Prostate gland (tissue), 2 donors: ENCODE measurements at regions not wholly inside any gene's neighbourhood (a gene's known extent, or its start where the extent isn't known, plus 50 kb on each side); places are given as distances from the start of the nearest gene placed in this dataset.

Experiments used
- POLR2A ChIP-seq: fragments of 450-650 bp; IDR thresholded peaks from one replicate; pipeline ENCODE4 v1.6.1; 2016; ENCODE audit warnings: antibody characterized with exemption, mild to moderate bottlenecking
- POLR2AphosphoS5 ChIP-seq: sonication (generic); formaldehyde crosslinking; IDR thresholded peaks from one replicate; pipeline ENCODE4 v1.6.1; 2017; ENCODE audit warnings: antibody characterized with exemption
- TF ChIP-seq, protein P1 (sequence below), 4 experiments: fragments of 200-600 bp in 2 of 4; fragments of 450-650 bp in 2 of 4; sonication (generic) in 2 of 4; IDR thresholded peaks; 1 replicate in 3 of 4; 2 replicates in 1 of 4; pipeline ENCODE4 v1.5.1; 2016 to 2019; ENCODE audit warnings: antibody characterized with exemption in 4 of 4, mild to moderate bottlenecking in 2 of 4, moderate library complexity in 2 of 4

DNA sequence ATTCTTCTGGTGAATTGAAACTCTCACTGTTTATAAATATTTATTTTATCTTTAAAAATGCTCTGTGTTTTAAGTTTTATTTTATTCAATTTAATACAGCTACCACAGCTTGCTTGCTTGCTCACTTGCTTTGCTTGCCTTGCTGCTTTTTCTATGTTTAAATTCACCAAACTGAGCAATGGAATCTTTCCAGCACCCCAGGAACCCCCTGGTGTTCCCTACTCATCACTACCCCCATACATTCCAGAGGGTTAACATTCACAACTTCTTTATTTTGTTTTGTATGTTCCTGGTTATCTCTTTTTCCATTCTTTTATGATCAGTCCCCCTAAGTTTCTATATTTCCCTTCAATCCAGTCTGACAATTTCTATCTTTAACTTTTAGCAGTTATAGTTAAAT, 166.5 kb upstream of the COL1A2 start:
- TF ChIP-seq, protein P1, sequence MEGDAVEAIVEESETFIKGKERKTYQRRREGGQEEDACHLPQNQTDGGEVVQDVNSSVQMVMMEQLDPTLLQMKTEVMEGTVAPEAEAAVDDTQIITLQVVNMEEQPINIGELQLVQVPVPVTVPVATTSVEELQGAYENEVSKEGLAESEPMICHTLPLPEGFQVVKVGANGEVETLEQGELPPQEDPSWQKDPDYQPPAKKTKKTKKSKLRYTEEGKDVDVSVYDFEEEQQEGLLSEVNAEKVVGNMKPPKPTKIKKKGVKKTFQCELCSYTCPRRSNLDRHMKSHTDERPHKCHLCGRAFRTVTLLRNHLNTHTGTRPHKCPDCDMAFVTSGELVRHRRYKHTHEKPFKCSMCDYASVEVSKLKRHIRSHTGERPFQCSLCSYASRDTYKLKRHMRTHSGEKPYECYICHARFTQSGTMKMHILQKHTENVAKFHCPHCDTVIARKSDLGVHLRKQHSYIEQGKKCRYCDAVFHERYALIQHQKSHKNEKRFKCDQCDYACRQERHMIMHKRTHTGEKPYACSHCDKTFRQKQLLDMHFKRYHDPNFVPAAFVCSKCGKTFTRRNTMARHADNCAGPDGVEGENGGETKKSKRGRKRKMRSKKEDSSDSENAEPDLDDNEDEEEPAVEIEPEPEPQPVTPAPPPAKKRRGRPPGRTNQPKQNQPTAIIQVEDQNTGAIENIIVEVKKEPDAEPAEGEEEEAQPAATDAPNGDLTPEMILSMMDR (IDR thresholded peaks at IDR 0.05): no peak
- TF ChIP-seq POLR2AphosphoS5 (no peak), POLR2A (no peak)
